Eye (tissue), 1 donor: ENCODE measurements at regions not wholly inside any gene's neighbourhood (a gene's known extent, or its start where the extent isn't known, plus 50 kb on each side); places are given as distances from the start of the nearest gene placed in this dataset.

Experiments used
- DNase-seq: peaks from one replicate; pipeline ENCODE4 v3.0.0-alpha.2; 2015

DNA sequence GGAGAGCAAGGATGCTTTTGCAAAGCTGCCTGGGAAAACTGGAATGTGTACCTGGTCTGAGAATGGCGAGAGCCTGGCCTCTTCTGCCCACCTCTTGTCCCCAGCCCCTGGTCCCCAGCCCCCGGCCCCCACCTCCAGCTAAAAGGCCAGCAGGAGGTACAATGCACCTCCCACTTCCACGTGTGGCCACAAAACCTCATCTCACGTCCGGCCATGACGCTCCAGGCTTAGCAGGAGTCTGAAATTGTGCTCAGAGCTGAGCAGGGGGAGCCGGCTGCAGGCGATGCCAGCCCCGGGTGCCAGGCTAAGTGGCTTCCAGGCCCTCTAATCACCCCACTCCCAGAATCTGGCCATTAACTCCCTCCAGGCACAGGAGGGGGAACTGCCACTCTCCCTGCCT is 83.1 kb upstream of the PRR20G start:
- DNase-seq: no peak

- no peak for DNase-seq
Observed at GRCh38 chr3:127369356-127369935, 81.6 kb upstream of the PRR20G start.

- no peak for DNase-seq
Observed at GRCh38 chr3:127368186-127369032, 80.6 kb upstream of the PRR20G start.

DNA sequence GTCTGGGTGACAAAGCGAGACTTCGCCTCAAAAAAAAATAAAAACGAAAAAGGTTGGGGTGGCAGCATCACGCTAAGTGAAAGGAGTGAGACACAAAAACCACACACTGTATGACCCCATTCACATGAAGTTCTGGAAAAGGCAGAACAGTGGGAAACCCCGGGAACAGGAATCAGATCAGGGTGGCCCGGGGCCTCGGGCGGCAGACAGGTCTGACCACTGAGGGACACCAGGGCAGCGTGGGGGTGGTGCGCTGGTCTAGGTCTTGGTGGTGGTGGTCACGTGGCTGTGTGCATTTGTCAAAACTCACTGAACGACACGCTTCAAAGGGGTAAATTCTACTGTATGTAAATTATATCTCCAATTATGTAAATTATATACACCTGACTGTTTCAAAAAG is 79.7 kb upstream of the PRR20G start:
- no peak for DNase-seq

GRCh38 chr3:127366383-127366782 is 78.5 kb upstream of the PRR20G start:
- DNase-seq: no peak

- no peak for DNase-seq
Observed at GRCh38 chr3:127365163-127365798, 77.4 kb upstream of the PRR20G start.

GRCh38 chr3:127363891-127364290 is 76.0 kb upstream of the PRR20G start:
- no peak for DNase-seq

GRCh38 chr3:127363171-127363570 is 75.3 kb upstream of the PRR20G start:
- no peak for DNase-seq

GRCh38 chr3:127360647-127361046 is 72.8 kb upstream of the PRR20G start:
- no peak for DNase-seq

GRCh38 chr3:127358641-127359040 is 70.8 kb upstream of the PRR20G start:
- no peak for DNase-seq

GRCh38 chr3:127356381-127356780 is 68.5 kb upstream of the PRR20G start:
- DNase-seq: no peak

DNA sequence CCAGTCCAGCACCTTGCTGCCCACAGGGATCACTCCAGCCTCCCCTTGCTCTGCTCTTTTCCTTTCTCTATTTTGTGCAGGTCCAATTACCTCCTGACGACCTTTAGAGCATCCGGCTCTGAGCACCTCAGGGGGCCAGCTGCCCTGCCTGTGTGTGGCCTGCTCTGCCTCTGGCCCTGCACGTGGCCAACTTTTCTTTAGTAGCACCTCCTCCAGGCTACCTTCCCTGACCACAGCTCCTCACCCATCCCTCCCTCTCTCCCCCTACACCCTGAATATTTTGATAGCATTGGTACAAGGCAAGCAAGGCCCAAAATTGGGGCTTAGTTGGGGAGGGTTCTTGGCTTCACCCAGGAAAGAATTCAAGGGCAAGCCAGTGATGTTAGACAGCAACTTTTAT is 66.9 kb upstream of the PRR20G start:
- DNase-seq: no peak

DNA sequence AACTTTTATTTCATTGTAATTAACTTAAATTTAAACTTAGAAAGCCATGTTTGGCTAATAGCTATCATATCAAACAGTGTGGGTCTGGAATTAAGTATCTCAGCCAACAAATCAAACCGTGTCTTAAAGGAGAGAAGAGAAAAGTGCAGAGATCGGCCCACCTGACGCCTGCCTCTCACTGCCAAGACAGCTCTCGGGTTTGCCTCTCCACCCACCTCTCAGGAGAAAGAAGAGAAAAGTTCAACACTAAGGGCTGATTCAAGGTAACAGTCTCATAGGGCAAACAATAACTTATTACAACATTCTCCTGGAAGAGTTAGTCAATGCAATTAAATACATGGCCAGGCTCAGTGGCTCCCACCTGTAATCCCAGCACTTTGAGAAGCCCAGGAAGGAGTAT is 64.8 kb upstream of the PRR20G start:
- no peak for DNase-seq

GRCh38 chr3:127351775-127352350 is 64.0 kb upstream of the PRR20G start:
- DNase-seq: no peak

DNA sequence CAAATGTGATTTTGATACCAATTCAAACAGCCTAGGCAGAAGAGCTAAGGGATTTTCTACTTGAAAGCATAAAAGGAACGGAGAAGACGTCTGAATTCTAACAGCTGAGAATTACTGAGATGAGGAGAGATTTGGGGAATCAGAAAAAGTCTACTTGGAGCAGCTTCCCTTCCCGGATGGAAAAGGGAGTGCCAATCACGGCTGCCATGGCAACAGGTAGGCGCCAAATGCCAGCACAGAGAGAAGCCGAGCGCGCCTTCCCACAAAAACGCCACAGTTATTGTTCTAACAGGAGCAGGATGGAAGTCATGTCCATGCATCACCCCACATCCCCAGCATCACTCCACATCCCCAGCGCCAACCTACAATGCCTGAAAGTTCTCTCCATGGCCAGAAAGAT is 63.5 kb upstream of the PRR20G start:
- DNase-seq: peak; percentile 22

GRCh38 chr3:127350172-127351050 is 62.6 kb upstream of the PRR20G start:
- DNase-seq: no peak

DNA sequence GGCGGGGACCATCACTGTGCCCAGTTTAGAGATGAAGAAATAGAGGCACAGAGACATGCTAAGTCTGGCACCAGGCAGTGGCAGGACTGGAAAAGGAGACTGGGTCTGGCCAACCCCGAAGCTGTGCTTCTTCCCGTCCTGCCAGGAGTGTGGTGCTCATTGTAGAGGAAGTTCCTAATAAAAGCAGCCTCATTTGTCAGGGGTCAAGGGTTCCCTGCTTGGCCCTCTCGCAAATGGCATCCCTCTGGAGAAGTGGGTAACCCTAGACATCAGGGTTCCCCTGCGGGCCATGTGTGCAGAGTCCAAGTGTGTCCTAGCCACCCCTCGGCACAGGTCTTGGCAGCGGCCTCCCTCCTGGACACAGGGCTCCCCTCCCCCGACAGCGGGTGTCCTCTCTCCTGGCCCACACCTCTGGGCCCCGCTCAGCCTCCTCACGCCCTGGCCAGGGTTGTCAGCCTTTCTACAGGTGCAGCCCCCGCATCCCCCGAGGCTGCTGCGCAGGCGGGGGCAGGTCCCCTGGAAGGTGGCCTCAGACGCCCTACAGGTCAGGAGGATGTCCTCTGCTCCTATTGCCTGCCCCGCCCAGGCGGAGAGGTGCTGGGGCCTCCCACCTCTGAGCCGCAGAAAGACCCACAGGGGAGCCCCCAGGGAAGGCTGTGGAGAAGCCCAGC is 61.8 kb upstream of the PRR20G start:
- DNase-seq: no peak

DNA sequence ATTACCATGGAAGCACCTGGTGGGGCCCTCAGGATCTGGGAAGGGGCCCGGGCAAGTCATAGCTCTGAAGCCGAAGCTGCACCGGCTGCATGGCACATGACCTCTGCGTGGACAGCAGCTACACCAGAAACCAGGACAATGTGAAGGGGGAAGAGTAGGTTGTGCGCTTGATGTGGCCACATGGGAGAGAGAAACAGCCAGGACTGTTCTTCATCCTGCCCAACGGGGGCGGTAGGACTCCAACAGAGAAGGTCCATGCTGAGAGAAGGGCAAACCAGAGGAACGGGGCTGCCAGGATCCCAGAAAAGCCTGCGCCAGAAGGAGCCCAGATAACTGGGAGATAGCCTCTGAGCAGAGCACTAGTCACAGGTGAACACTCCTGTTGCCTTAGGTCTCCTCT is 54.9 kb upstream of the PRR20G start:
- DNase-seq: no peak

DNA sequence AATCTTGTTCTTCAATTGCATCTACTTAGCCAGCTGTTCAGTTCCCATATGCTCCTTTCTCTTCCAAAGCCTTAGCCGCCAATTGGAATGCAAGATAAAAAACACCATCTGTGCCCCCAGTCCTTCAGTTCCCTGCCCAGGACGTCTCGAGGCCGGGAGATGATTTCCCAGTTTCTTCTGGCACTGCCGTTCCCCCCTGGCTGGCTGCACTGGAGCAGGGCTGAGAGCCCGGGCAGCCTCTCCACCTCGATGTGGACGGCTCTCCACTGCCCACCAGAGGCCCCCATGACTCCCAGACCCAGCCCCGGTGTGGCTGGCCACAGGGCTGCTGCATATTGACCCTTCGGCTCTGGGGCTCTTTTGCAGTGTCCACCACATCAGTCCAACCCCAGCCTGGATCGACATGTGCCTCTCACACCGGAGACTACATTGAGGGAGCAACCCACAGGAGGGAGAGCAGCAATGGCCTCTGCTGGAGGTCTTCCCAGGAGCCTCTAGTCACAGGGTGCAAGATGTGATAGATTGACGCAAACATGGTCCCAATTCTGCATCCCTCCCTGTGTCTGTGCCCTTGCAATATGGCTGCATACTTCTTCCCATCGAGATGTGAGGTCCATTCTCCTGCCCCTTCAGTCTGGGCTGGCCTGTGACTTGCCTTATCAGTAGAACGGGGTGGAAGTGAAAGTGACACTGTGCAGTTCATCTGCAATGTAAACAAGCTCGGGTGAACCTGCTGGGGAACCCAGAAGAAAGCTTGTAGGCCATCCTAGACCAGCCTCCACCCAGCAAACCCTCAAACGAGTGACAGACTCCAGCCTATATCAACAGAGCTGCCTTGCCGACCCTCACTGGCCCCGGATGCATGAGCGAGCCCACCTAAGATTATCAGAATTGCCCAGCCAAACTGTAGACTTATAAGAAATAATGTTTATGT is 52.3 kb upstream of the PRR20G start:
- peak; percentile 59 for DNase-seq

GRCh38 chr3:127339016-127339415 is 51.2 kb upstream of the PRR20G start:
- DNase-seq: no peak

DNA sequence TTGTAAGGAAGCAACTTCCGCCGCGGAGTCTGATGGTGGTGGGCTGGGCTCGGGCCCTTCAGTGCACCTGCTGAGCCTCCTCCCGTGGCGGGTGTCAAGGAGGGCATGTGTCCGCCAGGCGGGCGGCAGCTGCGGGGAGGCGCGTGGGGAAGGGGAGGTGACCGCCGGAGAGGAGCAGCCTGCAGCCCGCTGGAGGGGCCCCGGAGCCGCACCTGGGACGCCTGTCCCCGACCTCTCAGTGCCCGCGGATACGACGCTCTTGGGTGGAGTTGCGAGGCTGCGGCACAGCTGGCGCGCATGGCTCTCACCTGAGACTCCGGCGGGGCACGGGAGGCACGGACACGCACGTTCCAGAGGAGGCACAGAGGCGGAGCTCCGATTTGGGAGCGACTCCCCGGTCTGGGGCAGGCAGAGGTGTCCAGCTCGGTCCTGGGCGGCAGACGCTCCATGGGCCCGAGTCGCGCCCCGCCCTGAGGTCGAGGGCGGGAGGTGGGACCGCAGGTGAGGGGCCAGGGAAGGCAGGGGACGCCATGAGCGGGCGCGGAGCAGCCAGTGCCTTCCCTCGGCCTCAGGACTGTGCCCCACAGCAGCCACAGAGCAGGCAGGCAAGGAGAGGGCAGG is 50.2 kb upstream of the PRR20G start:
- DNase-seq: no peak
